RWPE1 (cell line): ENCODE measurements at regions not wholly inside any gene's neighbourhood (a gene's known extent, or its start where the extent isn't known, plus 50 kb on each side); places are given as distances from the start of the nearest gene placed in this dataset.

Source experiments
- CTCF ChIA-PET: fragments of 350-600 bp; sonication (Branson Sonifier 250); formaldehyde crosslinking; extraction: SDS; loops from one replicate; lab custom pipeline; 2021; lab: Yijun Ruan, JAX
- POLR2A ChIA-PET: fragments of 400-600 bp; formaldehyde crosslinking; extraction: SDS; loops from one replicate; lab custom pipeline; 2020; ENCODE audit warnings: antibody characterized with exemption; ENCODE audit not compliant: low non-redundant PET; lab: Yijun Ruan, JAX
- DNase-seq: peaks from one replicate; pipeline ENCODE4 v3.0.0; 2012; ENCODE audit warnings: low spot score
- H3K27ac ChIP-seq: fragments of 450-650 bp; 2 replicates; pipeline ENCODE4 v1.5.1; 2017
- TF ChIP-seq, protein P1 (sequence below): fragments of 450-650 bp; conservative IDR thresholded peaks from 2 replicates; pipeline ENCODE4 v1.5.1; 2017; ENCODE audit warnings: low read depth, mild to moderate bottlenecking

- CTCF ChIA-PET, result interaction anchor here (0.5 kb wide), 1 partner anchor 624 kb away, joined by 3 read pairs; no protein-coding TSS in a partner anchor
- POLR2A ChIA-PET, result no interaction called here
- no peak for DNase-seq
- TF ChIP-seq, protein P1, sequence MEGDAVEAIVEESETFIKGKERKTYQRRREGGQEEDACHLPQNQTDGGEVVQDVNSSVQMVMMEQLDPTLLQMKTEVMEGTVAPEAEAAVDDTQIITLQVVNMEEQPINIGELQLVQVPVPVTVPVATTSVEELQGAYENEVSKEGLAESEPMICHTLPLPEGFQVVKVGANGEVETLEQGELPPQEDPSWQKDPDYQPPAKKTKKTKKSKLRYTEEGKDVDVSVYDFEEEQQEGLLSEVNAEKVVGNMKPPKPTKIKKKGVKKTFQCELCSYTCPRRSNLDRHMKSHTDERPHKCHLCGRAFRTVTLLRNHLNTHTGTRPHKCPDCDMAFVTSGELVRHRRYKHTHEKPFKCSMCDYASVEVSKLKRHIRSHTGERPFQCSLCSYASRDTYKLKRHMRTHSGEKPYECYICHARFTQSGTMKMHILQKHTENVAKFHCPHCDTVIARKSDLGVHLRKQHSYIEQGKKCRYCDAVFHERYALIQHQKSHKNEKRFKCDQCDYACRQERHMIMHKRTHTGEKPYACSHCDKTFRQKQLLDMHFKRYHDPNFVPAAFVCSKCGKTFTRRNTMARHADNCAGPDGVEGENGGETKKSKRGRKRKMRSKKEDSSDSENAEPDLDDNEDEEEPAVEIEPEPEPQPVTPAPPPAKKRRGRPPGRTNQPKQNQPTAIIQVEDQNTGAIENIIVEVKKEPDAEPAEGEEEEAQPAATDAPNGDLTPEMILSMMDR, result no peak
- H3K27ac ChIP-seq, result no peak overlapping the region
Measured at GRCh38 chr4:146027761-146028160, 89.1 kb upstream of the ZNF827 start.

DNA sequence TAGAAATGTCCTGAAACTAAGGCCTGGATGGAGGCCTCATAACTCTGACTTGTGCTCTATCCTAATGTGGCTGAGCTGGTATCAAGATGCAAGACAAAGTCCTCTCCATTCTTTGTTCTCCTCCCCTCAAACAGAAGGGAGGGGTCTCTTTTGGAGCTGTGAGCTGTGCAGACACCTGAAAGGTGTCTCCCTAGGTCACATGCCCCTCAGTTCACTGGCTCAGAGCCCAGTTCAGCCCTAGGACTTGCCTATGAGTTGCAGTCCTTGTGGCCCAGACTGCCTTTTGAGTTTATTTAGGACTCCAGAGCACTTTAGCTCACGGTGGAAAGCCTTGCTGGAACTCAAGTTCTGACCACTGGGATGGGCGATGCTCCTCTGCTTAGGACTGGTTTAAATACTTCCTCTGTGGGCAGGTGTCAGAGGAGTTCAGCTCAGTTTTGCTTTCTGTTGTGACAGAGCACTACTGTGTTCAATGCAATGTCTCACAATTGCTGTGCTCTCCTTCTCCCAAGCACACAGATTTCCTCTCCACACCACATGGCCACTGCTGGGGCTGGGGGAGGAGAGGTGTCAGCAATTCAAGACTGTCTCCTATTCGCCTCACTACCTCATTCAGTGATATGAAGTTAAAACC is 84.8 kb upstream of the ZNF827 start:
- no peak overlapping the region for H3K27ac ChIP-seq
- CTCF ChIA-PET, result no interaction called here
- DNase-seq, result no peak
- TF ChIP-seq, protein P1, result no peak
- POLR2A ChIA-PET, result no interaction called here

DNA sequence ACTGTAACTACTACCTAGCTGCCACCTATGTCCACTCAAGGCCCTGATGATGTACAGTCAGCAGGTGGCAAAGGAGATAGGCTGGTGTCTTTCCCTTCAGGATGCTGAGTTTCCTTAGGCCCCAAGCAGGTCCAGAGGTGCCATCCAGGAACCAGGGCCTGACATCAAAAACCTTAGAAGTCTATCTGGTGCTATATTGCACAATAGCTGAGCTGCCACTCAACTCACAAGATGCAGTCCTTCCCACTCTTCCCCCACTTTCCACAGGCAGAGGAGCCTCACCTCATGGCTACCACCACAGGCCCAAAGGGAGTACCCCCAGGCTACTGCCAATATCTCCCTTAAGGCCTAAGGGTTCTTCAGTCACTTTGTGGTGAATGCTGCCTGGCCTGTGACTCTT is 83.9 kb upstream of the ZNF827 start:
- POLR2A ChIA-PET, result no interaction called here
- TF ChIP-seq, protein P1, result no peak
- DNase-seq, result no peak
- H3K27ac ChIP-seq, result no peak overlapping the region
- CTCF ChIA-PET, result no interaction called here

- DNase-seq, result no peak
- CTCF ChIA-PET, result interaction anchor here (0.6 kb wide), 1 partner anchor 13 kb away, joined by 3 read pairs; no protein-coding TSS in a partner anchor
- TF ChIP-seq, protein P1, result no peak
Measured at GRCh38 chr4:146018247-146018646, 79.6 kb upstream of the ZNF827 start.

GRCh38 chr4:146004730-146005129 is 66.1 kb upstream of the ZNF827 start:
- TF ChIP-seq, protein P1, result no peak
- ChIA-PET CTCF (no interaction called here), POLR2A (no interaction called here)
- no peak for DNase-seq
- H3K27ac ChIP-seq, result no peak overlapping the region

More at GRCh38 chr4:146018247-146018646, 79.6 kb upstream of the ZNF827 start:
- H3K27ac ChIP-seq, result no peak overlapping the region
- POLR2A ChIA-PET, result no interaction called here

DNA sequence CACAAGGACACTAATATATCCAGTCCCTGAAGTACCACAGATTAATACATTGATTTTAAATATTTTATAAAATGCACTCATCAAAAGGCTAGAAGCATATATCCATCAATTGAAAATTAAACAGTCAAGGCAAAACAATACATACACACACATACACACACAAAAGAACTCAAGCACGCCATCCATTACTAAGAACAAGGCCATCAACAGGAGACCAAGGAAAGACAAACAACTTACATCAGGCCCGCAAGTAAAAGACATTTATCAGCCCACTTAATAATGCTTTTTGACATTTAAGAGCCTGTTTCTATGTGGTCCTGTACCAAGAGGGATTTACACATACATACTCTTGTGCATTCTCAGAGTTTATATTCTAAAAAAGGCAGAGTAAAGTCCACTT is 50.0 kb upstream of the ZNF827 start:
- TF ChIP-seq, protein P1, result no peak
- POLR2A ChIA-PET, result no interaction called here

More for the DNA sequence above, 50.0 kb upstream of the ZNF827 start:
- no peak overlapping the region for H3K27ac ChIP-seq
- no peak for DNase-seq
- CTCF ChIA-PET, result no interaction called here
